HCT116 (cell line): ENCODE measurements at regions not wholly inside any gene's neighbourhood (a gene's known extent, or its start where the extent isn't known, plus 50 kb on each side); places are given as distances from the start of the nearest gene placed in this dataset.

Source experiments
- ATAC-seq: fragments of 200-7000 bp; cut with Tn5 transposase; 2 replicates; pipeline ENCODE4 v1.9.1; 2020; ENCODE audit warnings: mild to moderate bottlenecking, moderate library complexity
- BruUV-seq: library from RNA; stranded (reverse); fragments of 400-500 nt; replicated peaks from 2 replicates; lab custom pipeline; 2021; lab: Mats Ljungman, UMichigan
- CTCF ChIA-PET: fragments of 300-600 bp; sonication (Branson Sonifier 250); formaldehyde crosslinking; loops from one replicate; lab custom pipeline; 2021; ENCODE audit warnings: antibody characterized with exemption; lab: Charles Lee
- POLR2A ChIA-PET: fragments of 300-600, 350-600 bp; sonication (Branson Sonifier 250); formaldehyde crosslinking; loops from one replicate; lab custom pipeline; 2021; ENCODE audit warnings: antibody characterized with exemption; lab: Charles Lee
- RAD21 ChIA-PET, 2 experiments: fragments of 300-600 bp; sonication (Branson Sonifier 250); formaldehyde crosslinking; loops; one replicate each; lab custom pipeline; 2023; ENCODE audit warnings: low total read pairs in 2 of 2; ENCODE audit not compliant: uncharacterized antibody in 2 of 2, unreplicated experiment in 2 of 2, low non-redundant PET in 1 of 2; lab: Charles Lee
- DNase-seq: peaks from one replicate; pipeline ENCODE4 v3.0.0-alpha.2; 2010; ENCODE audit warnings: low read depth, low spot score
- H2AFZ ChIP-seq: fragments of 200-600 bp; shearing (Covaris generic), sonication (generic); 2 replicates; pipeline ENCODE4 v1.6.1; 2017; ENCODE audit warnings: low read depth, mixed run types, mixed read lengths, antibody characterized with exemption, low read length; ENCODE audit not compliant: poor library complexity, severe bottlenecking
- H3K27ac ChIP-seq: 2 replicates; pipeline ENCODE4 v1.5.1; 2012; ENCODE audit warnings: low read depth, low read length
- H3K27me3 ChIP-seq: fragments of 200-600 bp; sonication (generic); 2 replicates; pipeline ENCODE4 v1.6.1; 2016; ENCODE audit warnings: mixed run types, low read length, mixed read lengths; ENCODE audit not compliant: insufficient read depth
- H3K36me3 ChIP-seq, 2 experiments: fragments of 200-500 bp in 1 of 2; fragments of 200-600 bp in 1 of 2; sonication (Bioruptor generic) in 1 of 2; sonication (generic) in 1 of 2; 2 replicates each; pipeline versions ENCODE4 v1.5.1 to v1.6.1; 2014 to 2016; ENCODE audit warnings: low read length in 2 of 2, inconsistent platforms in 1 of 2, mixed read lengths in 1 of 2, mixed run types in 1 of 2; ENCODE audit not compliant: insufficient read depth in 2 of 2, control insufficient read depth in 1 of 2
- H3K4me1 ChIP-seq, 2 experiments: fragments of 200-600 bp in 1 of 2; sonication (generic) in 1 of 2; 2 replicates each; pipeline versions ENCODE4 v1.5.1 to v1.6.1; 2012 to 2017; ENCODE audit warnings: low read length in 2 of 2, inconsistent platforms in 1 of 2, mild to moderate bottlenecking in 1 of 2, mixed read lengths in 1 of 2, mixed run types in 1 of 2, moderate library complexity in 1 of 2; ENCODE audit not compliant: insufficient read depth in 2 of 2, control insufficient read depth in 1 of 2
- H3K4me2 ChIP-seq: fragments of 200-600 bp; sonication (generic); 2 replicates; pipeline ENCODE4 v1.6.1; 2017; ENCODE audit warnings: mixed run types, low read length, mixed read lengths
- H3K4me3 ChIP-seq, 2 experiments: fragments of 200-600 bp in 1 of 2; sonication (generic) in 1 of 2; replicated peaks in 1 of 2; 2 replicates each; pipeline ENCODE4 v1.5.1; 2011 to 2016; ENCODE audit warnings: low read length in 2 of 2, control low read depth in 1 of 2, low read depth in 1 of 2, mild to moderate bottlenecking in 1 of 2, mixed read lengths in 1 of 2, mixed run types in 1 of 2
- H3K79me2 ChIP-seq: fragments of 200-600 bp; sonication (generic); 2 replicates; pipeline ENCODE4 v1.6.1; 2017; ENCODE audit warnings: mild to moderate bottlenecking, mixed run types, low read length, moderate library complexity, mixed read lengths; ENCODE audit not compliant: insufficient read depth
- H3K9ac ChIP-seq: fragments of 200-600 bp; sonication (generic); 2 replicates; pipeline ENCODE4 v1.6.1; 2016; ENCODE audit warnings: low read length, mixed read lengths
- H3K9me2 ChIP-seq: fragments of 200-600 bp; sonication (generic), shearing (Covaris generic); 2 replicates; pipeline ENCODE4 v1.6.1; 2017; ENCODE audit warnings: mixed run types, mild to moderate bottlenecking, moderate library complexity; ENCODE audit not compliant: insufficient read depth
- H3K9me3 ChIP-seq, 2 experiments: fragments of 200-500 bp in 1 of 2; fragments of 200-600 bp in 1 of 2; sonication (Bioruptor generic) in 1 of 2; sonication (generic) in 1 of 2; 2 replicates each; pipeline ENCODE4 v1.6.1; 2014 to 2017; ENCODE audit warnings: low read length in 2 of 2, mixed read lengths in 2 of 2, inconsistent platforms in 1 of 2, low read depth in 1 of 2, mild to moderate bottlenecking in 1 of 2, mixed run types in 1 of 2, moderate library complexity in 1 of 2; ENCODE audit not compliant: control insufficient read depth in 1 of 2, insufficient read depth in 1 of 2
- H4K20me1 ChIP-seq: fragments of 200-600 bp; sonication (generic), shearing (Covaris generic); 2 replicates; pipeline ENCODE4 v1.6.1; 2017; ENCODE audit warnings: mixed run types, mild to moderate bottlenecking, moderate library complexity; ENCODE audit not compliant: insufficient read depth
- ATF3 ChIP-seq: IDR thresholded peaks from 2 replicates; pipeline ENCODE4 v1.6.1; 2012
- CBX3 ChIP-seq: IDR thresholded peaks from 2 replicates; pipeline ENCODE4 v1.6.1; 2012; ENCODE audit warnings: low read depth
- CTCF ChIP-seq, 3 experiments: fragments of 200-600 bp in 1 of 3; sonication (generic) in 1 of 3; IDR thresholded peaks in 2 of 3; conservative IDR thresholded peaks in 1 of 3; 2 replicates each; pipeline ENCODE4 v1.5.1; 2012 to 2017; ENCODE audit warnings: low read depth in 2 of 3, low read length in 2 of 3, antibody characterized with exemption in 1 of 3, borderline replicate concordance in 1 of 3, control low read depth in 1 of 3, mild to moderate bottlenecking in 1 of 3, mixed read lengths in 1 of 3, mixed run types in 1 of 3, moderate library complexity in 1 of 3; ENCODE audit not compliant: insufficient read depth in 1 of 3
- EGR1 ChIP-seq: IDR thresholded peaks from 2 replicates; pipeline ENCODE4 v1.6.1; 2012; ENCODE audit warnings: low read depth
- EZH2 ChIP-seq: fragments of 200-600 bp; sonication (generic); IDR thresholded peaks from 2 replicates; pipeline ENCODE4 v1.6.1; 2017; ENCODE audit warnings: antibody characterized with exemption, mixed run types
- FOSL1 ChIP-seq: IDR thresholded peaks from 2 replicates; pipeline ENCODE4 v1.6.1; 2012; ENCODE audit warnings: low read depth
- POLR2AphosphoS5 ChIP-seq: IDR thresholded peaks from 2 replicates; pipeline ENCODE4 v1.6.1; 2011; ENCODE audit warnings: mild to moderate bottlenecking, low read depth, low read length, moderate library complexity
- RAD21 ChIP-seq: IDR thresholded peaks from 2 replicates; pipeline ENCODE4 v1.6.1; 2012; ENCODE audit warnings: low read depth, mild to moderate bottlenecking
- REST ChIP-seq: IDR thresholded peaks from 2 replicates; pipeline ENCODE4 v1.6.1; 2012; ENCODE audit warnings: low read depth
- SRF ChIP-seq: IDR thresholded peaks from 2 replicates; pipeline ENCODE4 v1.6.1; 2012; ENCODE audit warnings: low read depth
- TCF7L2 ChIP-seq: IDR thresholded peaks from 2 replicates; pipeline ENCODE4 v1.7.0; 2011; ENCODE audit warnings: borderline replicate concordance, inconsistent platforms; ENCODE audit not compliant: insufficient read depth, insufficient read length; ENCODE audit errors: extremely low read depth
- YY1 ChIP-seq: IDR thresholded peaks from 2 replicates; pipeline ENCODE4 v1.6.1; 2011; ENCODE audit warnings: low read length, low read depth, moderate library complexity, mild to moderate bottlenecking; ENCODE audit not compliant: insufficient replicate concordance; ENCODE audit errors: extremely low read depth
- ZNF274 ChIP-seq: fragments of 200-500 bp; sonication (Bioruptor generic); IDR thresholded peaks from 2 replicates; pipeline ENCODE4 v1.6.1; 2014; ENCODE audit warnings: mild to moderate bottlenecking, low read depth, low read length, inconsistent platforms
- intact Hi-C: fragments of 100-400 bp; cut with micrococcal nuclease; formaldehyde crosslinking; loops from 2 replicates; pipeline ENCODE4 v1.10.0; 2022
- TF ChIP-seq, protein P1 (sequence below): IDR thresholded peaks from 2 replicates; pipeline ENCODE4 v1.6.1; 2012
- TF ChIP-seq, protein P2 (sequence below): IDR thresholded peaks from 2 replicates; pipeline ENCODE4 v1.6.1; 2011; ENCODE audit warnings: mild to moderate bottlenecking, low read length, moderate library complexity; ENCODE audit not compliant: insufficient replicate concordance; ENCODE audit errors: extremely low read depth

DNA sequence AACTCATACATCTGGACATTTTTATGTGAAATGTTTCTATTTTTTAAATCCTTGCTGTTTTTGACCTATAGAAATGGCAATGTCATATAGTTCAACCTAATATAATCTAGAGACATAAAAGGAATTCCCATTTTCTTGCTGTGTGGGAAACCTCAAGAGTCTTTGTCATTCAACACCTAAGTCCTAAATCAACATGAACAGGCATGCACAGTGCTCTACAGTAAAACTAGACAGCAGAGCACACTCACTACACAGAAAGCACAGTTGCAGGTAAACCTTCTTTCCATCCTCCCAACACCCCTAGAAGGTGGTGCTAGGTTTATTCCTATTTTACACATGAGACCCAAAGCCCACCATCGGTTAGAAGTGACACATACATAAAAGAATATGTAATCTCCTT, 79.1 kb upstream of the C1QTNF7 start:
- DNase-seq (no peak), ATAC-seq (no peak)
- no peaks in the 10 kb centered on the region for H3K79me2 ChIP-seq
- H3K9ac ChIP-seq, result no peak overlapping the region
- H2AFZ ChIP-seq, result no peak overlapping the region
- H3K36me3 ChIP-seq, result no peaks in the 10 kb centered on the region
- H4K20me1 ChIP-seq, result no peaks in the 10 kb centered on the region
- no TSS peak for BruUV-seq
- H3K4me3 ChIP-seq, result no peak overlapping the region
- ChIA-PET CTCF (no interaction called here), RAD21 (no interaction called here), POLR2A (no interaction called here)
- no peak for TF ChIP-seq EGR1
- no peak for TF ChIP-seq ATF3
- TF ChIP-seq POLR2AphosphoS5, result no peak
- TF ChIP-seq CBX3, result no peak
- no peak for TF ChIP-seq REST
- TF ChIP-seq ZNF274, result no peak
- TF ChIP-seq YY1, result no peak
- no peak for TF ChIP-seq RAD21
- no peak for TF ChIP-seq SRF
- no peak for TF ChIP-seq CTCF (IDR thresholded peaks at IDR 0.05 in 2 of 3, conservative IDR thresholded peaks at IDR 0.05 in 1 of 3; ENCODE audit: borderline replicate concordance in 1 of 3, insufficient read depth in 1 of 3, low read depth in 2 of 3, low read length in 2 of 3)
- no peak for TF ChIP-seq TCF7L2
- no peak for TF ChIP-seq FOSL1
- TF ChIP-seq, protein P1, sequence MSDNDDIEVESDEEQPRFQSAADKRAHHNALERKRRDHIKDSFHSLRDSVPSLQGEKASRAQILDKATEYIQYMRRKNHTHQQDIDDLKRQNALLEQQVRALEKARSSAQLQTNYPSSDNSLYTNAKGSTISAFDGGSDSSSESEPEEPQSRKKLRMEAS, result no peak
- no peak for TF ChIP-seq EZH2
- TF ChIP-seq, protein P2, sequence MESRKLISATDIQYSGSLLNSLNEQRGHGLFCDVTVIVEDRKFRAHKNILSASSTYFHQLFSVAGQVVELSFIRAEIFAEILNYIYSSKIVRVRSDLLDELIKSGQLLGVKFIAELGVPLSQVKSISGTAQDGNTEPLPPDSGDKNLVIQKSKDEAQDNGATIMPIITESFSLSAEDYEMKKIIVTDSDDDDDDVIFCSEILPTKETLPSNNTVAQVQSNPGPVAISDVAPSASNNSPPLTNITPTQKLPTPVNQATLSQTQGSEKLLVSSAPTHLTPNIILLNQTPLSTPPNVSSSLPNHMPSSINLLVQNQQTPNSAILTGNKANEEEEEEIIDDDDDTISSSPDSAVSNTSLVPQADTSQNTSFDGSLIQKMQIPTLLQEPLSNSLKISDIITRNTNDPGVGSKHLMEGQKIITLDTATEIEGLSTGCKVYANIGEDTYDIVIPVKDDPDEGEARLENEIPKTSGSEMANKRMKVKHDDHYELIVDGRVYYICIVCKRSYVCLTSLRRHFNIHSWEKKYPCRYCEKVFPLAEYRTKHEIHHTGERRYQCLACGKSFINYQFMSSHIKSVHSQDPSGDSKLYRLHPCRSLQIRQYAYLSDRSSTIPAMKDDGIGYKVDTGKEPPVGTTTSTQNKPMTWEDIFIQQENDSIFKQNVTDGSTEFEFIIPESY, result no peak
- H3K27ac ChIP-seq, result no peak overlapping the region
- no peaks in the 10 kb centered on the region for H3K4me1 ChIP-seq
- intact Hi-C loops, result no loop called here
- H3K9me2 ChIP-seq, result no peaks in the 10 kb centered on the region
- no peaks in the 10 kb centered on the region for H3K9me3 ChIP-seq
- peaks cover 26% of the 10 kb centered on the region; the same call in 1 of the 2 replicates for H3K27me3 ChIP-seq
- no peak overlapping the region for H3K4me2 ChIP-seq
